ENCODE measurements at regions not wholly inside any gene's neighbourhood (a gene's known extent, or its start where the extent isn't known, plus 50 kb on each side); places are given as distances from the start of the nearest gene placed in this dataset.
A peak's percentile ranks its signal among the peaks of the same experiment; 100 is the strongest.

- ATAC-seq, result no peak
- intact Hi-C loops (cut with DNase I), result no loop called here
- DNase-seq, result no peak
Observed at GRCh38 chr16:65523283-65523944, 401.6 kb upstream of the CDH11 start.

DNA sequence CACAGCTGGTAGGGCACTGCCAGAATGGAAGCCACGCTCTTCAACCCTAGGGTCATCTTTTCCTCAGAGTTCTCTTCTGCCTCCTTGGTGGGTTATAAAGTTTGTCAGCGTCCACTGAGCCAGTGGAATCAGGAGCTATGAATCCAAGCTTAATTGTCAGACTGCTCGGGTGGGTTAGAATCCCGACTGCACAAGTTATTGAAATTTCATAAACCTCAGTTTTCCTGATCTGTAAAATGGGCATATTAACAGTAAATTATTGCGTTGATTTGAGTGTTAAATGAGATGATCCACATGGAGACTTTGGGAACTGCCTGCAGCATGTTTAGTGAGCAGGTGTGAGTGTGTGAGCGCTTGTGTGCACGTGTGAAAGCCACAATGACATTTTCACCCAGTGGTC, 400.5 kb upstream of the CDH11 start:
- no peak for DNase-seq
- intact Hi-C loops (cut with DNase I), result no loop called here
- ATAC-seq, result no peak

DNA sequence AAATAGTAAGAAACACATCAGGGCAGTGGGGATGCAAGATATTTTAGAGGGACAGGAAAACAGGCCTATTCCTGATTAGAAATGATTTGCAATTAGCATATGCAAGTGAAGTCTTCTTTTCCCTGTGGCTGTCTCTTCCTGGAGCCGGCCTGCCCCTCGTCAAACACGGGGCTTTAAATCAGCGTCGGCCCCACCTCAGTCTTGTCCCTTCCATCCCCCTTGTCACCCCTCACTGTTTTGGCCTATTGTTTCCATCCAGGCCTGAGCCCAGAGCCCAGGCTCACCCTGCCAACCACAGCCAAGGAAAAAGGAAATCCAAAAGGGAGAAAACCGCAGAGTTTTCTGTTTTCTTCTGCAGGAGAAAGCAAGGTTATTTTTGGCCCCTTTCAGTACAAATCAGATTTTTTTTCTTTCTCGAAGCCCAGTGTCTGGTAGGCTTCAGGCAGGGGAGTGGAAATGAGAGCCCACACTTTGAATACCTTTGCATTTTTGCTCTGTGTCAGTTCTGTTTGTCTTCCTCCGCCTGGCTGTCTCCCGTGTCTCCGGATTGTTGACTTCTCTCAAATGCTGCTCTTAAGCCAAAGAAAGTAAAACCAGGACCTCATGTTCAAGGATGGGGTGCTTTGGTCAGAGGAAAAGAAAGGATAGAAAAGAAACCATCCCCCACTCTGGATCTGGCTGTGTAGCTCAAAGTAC, 399.9 kb upstream of the CDH11 start:
- no peak for DNase-seq
- ATAC-seq, result peak; percentile 31 to 32
- intact Hi-C loops (cut with DNase I), result no loop called here

DNA sequence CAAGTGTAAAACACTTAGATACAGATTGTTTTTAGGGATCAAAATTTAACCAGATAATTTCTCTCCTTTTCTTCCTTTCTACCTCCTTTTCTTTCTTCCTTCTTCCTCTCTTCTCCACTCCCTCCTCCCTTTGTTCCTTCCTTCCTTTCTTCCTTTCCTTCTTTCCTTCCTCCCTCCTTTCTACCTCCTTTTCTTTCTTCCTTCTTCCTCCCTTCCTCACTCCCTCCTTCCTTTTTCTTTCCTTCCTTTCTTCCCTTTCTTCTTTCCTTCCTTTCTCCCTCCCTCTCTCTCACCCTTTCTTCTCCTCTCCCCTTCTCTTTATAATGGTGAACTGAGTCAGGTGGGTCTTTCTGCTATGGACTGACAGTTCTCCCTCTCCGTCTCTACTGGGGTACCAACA, 397.5 kb upstream of the CDH11 start:
- DNase-seq, result no peak
- intact Hi-C loops (cut with DNase I), result no loop called here
- ATAC-seq, result no peak

- ATAC-seq, result no peak
- no peak for DNase-seq
- intact Hi-C loops (cut with DNase I), result no loop called here
Observed at GRCh38 chr16:65515193-65515592, 393.3 kb upstream of the CDH11 start.

- ATAC-seq, result peak; percentile 38 to 74
- intact Hi-C loops (cut with DNase I), result no loop called here
- no peak for DNase-seq
Observed at GRCh38 chr16:65510850-65511249, 389.0 kb upstream of the CDH11 start.

GRCh38 chr16:65510241-65510640, 388.4 kb upstream of the CDH11 start:
- intact Hi-C loops (cut with DNase I), result no loop called here
- no peak for ATAC-seq
- DNase-seq, result no peak

DNA sequence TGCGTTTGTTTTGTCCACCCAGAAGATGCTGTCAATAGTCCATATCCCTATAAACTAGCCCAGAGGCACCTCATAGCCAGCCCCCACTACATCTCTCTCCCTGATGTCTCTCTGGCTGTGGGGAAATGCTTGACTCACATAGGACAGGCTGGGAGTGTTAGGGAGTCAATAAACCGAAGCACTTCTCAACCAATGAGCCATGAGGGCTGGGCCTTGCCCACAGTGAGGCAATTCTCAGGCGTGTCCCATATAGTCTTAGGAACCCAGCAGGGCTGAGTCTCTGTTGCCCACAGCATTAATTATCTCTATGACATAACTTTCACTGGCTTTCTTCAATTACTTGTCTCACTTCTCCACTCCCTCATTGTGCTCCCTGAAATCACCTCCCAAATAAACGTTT, 387.3 kb upstream of the CDH11 start:
- intact Hi-C loops (cut with DNase I), result no loop called here
- no peak for DNase-seq
- ATAC-seq, result no peak

GRCh38 chr16:65500919-65501318, 379.1 kb upstream of the CDH11 start:
- peak; percentile 63 to 83 for ATAC-seq
- intact Hi-C loops (cut with DNase I), result no loop called here

GRCh38 chr16:65500007-65500406, 378.1 kb upstream of the CDH11 start:
- intact Hi-C loops (cut with DNase I), result no loop called here
- ATAC-seq, result peak in 1 of 2 donors; percentile 93
- DNase-seq, result no peak

More at GRCh38 chr16:65500919-65501318, 379.1 kb upstream of the CDH11 start:
- no peak for DNase-seq

- intact Hi-C loops (cut with DNase I), result no loop called here
- DNase-seq, result no peak
- ATAC-seq, result no peak
Observed at GRCh38 chr16:65499566-65499965, 377.7 kb upstream of the CDH11 start.

GRCh38 chr16:65497571-65497970, 375.7 kb upstream of the CDH11 start:
- ATAC-seq (no peak), DNase-seq (no peak)
- intact Hi-C loops (cut with DNase I), result no loop called here

- intact Hi-C loops (cut with DNase I), result no loop called here
- ATAC-seq (no peak), DNase-seq (no peak)
Observed at GRCh38 chr16:65495106-65495505, 373.2 kb upstream of the CDH11 start.

- no peak for ATAC-seq
- intact Hi-C loops (cut with DNase I), result no loop called here
- DNase-seq, result no peak
Observed at GRCh38 chr16:65494609-65495008, 372.7 kb upstream of the CDH11 start.

GRCh38 chr16:65494080-65494479, 372.2 kb upstream of the CDH11 start:
- ATAC-seq (no peak), DNase-seq (no peak)
- intact Hi-C loops (cut with DNase I), result no loop called here

DNA sequence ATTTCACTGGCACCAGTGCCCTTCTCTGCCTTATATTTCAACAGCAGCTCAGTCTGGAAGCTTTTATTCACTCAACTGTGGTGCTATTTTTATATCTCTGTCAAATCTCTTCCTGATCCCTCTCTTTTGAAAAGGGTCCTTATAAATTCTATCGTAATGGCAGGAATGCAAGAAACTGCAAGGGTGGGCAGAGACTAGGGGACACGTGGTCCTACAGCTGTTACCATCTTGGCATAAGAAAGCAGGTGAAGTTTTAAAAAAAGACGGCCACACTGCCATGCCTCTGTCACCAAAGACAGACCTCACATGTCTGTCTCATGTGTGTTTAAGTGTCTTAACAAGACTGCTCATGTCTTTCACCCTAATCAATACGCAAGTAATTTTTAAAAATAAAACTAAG, 368.4 kb upstream of the CDH11 start:
- no peak for DNase-seq
- ATAC-seq, result no peak
- intact Hi-C loops (cut with DNase I), result no loop called here

DNA sequence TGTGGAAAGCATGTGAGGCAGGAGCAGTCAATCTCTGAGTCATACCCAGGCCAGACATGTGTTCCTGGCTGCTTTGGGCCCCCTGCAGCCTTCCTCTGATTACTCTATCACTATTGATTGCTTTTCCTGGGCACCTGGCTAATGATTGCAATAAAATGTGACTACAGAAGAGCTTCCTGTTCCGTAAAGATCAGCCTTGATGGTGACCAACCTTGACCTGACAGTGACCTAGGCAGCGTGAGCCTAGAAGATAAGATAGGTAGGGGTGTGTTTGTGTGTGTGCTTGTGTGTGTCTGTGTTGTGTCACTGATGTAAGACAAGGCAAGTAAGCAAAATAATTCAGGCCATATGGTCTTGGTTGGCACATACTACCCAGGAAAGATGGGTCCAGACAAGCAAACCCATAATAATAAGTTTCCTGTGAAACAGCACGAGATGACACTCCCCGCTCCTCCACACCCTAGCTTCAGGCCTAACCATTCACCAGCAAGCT, 367.7 kb upstream of the CDH11 start:
- DNase-seq, result no peak
- no peak for ATAC-seq
- intact Hi-C loops (cut with DNase I), result no loop called here

DNA sequence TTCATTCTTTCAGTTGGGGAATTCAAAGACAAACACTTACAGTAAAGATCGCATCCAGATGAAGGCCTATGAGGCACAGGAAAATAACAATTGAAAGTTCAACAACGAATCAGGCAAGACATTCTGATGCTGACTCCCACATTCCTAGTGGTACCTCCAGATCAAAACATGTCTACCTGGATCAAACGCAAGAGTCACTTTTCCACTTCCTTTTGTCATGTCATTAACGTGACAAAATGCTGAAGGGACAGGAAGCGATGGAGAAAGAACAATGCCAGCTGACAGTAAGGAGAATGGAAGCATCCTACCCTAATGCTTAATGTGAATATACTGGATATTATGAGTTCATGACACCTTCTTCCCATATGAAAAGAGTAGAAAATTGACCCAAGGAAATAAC, 365.4 kb upstream of the CDH11 start:
- DNase-seq, result no peak
- ATAC-seq, result no peak
- intact Hi-C loops (cut with DNase I), result no loop called here

- ATAC-seq, result peak in 1 of 2 donors; percentile 84
- intact Hi-C loops (cut with DNase I), result no loop called here
- DNase-seq, result no peak
Observed at GRCh38 chr16:65481956-65482355, 360.1 kb upstream of the CDH11 start.

- DNase-seq (no peak), ATAC-seq (no peak)
- intact Hi-C loops (cut with DNase I), result no loop called here
Observed at GRCh38 chr16:65480281-65481091, 358.6 kb upstream of the CDH11 start.
